Colonic mucosa (tissue), 4 donors: ENCODE measurements at regions not wholly inside any gene's neighbourhood (a gene's known extent, or its start where the extent isn't known, plus 50 kb on each side); places are given as distances from the start of the nearest gene placed in this dataset.
"Not testable (repeated sequence)": the region's sequence is repeated elsewhere in the genome, so short reads cannot be mapped to it uniquely, and the experiment has no call there.

Source experiments
- DNase-seq: peaks from one replicate; pipeline ENCODE4 v3.0.0-alpha.2; 2020
- H3K27ac ChIP-seq: fragments of 200-600 bp; one replicate; pipeline ENCODE4 v1.8.0; 2021
- H3K27me3 ChIP-seq: fragments of 200-600 bp; one replicate; pipeline ENCODE4 v1.8.0; 2021
- H3K36me3 ChIP-seq: fragments of 200-600 bp; one replicate; pipeline ENCODE4 v1.8.0; 2021
- H3K4me1 ChIP-seq: fragments of 200-600 bp; one replicate; pipeline ENCODE4 v1.8.0; 2021; ENCODE audit warnings: mild to moderate bottlenecking
- H3K4me3 ChIP-seq: fragments of 200-600 bp; one replicate; pipeline ENCODE4 v1.8.0; 2021
- H3K9ac ChIP-seq, 2 donors: one replicate each; pipeline ENCODE4 v1.7.0; 2013; ENCODE audit warnings: control low read depth in 2 of 2, low read depth in 2 of 2, low read length in 2 of 2
- H3K9me3 ChIP-seq: fragments of 200-600 bp; one replicate; pipeline ENCODE4 v1.8.0; 2021
- CTCF ChIP-seq: fragments of 200-600 bp; IDR thresholded peaks from one replicate; pipeline ENCODE4 v1.8.0; 2022; ENCODE audit warnings: antibody characterized with exemption, mild to moderate bottlenecking
- intact Hi-C: fragments of 100-400 bp; cut with DNase I; formaldehyde crosslinking; loops from one replicate; pipeline ENCODE4 v1.14.1; 2022
- donor health status: healthy.
- donor health status: DM: no; HTN: no; CAD: no.
- donor health status: DM: no; HTN: no; CAD: no.

- no peak overlapping the region for H3K9ac ChIP-seq
- DNase-seq = no peak
- no peak overlapping the region for H3K4me3 ChIP-seq
- H3K4me1 ChIP-seq = no peaks in the 10 kb centered on the region
- no peaks in the 10 kb centered on the region for H3K36me3 ChIP-seq
- intact Hi-C loops = no loop called here
- H3K9me3 ChIP-seq = no peaks in the 10 kb centered on the region
- H3K27ac ChIP-seq = no peak overlapping the region
- H3K27me3 ChIP-seq = peaks cover 10% of the 10 kb centered on the region
- no peak for TF ChIP-seq CTCF
Measured at GRCh38 chr17:73910206-73910605, 266.0 kb upstream of the SDK2 start.

- H3K9me3 ChIP-seq = peaks cover 6% of the 10 kb centered on the region
- H3K9ac ChIP-seq = no peak overlapping the region
- TF ChIP-seq CTCF = no peak
- H3K36me3 ChIP-seq = no peaks in the 10 kb centered on the region
- intact Hi-C loops = no loop called here
- no peak for DNase-seq
- H3K4me1 ChIP-seq = no peaks in the 10 kb centered on the region
- H3K27me3 ChIP-seq = peaks cover 10% of the 10 kb centered on the region
- no peak overlapping the region for H3K4me3 ChIP-seq
- H3K27ac ChIP-seq = no peak overlapping the region
Measured at GRCh38 chr17:73910821-73911515, 266.7 kb upstream of the SDK2 start.

GRCh38 chr17:73911726-73912372, 267.6 kb upstream of the SDK2 start:
- intact Hi-C loops = no loop called here
- no peak overlapping the region for H3K27ac ChIP-seq

GRCh38 chr17:73912373-73912746, 268.1 kb upstream of the SDK2 start:
- DNase-seq = no peak
- Histone ChIP-seq H3K9ac (no peak overlapping the region), H3K27ac (no peak overlapping the region), H3K27me3 (peaks cover 5% of the 10 kb centered on the region), H3K4me1 (no peaks in the 10 kb centered on the region), H3K4me3 (no peak overlapping the region), H3K36me3 (no peaks in the 10 kb centered on the region), H3K9me3 (peaks cover 6% of the 10 kb centered on the region)
- TF ChIP-seq CTCF = no peak
- intact Hi-C loops = no loop called here

More at GRCh38 chr17:73911726-73912372, 267.6 kb upstream of the SDK2 start:
- no peak for TF ChIP-seq CTCF
- H3K36me3 ChIP-seq = no peaks in the 10 kb centered on the region
- no peak for DNase-seq
- H3K9ac ChIP-seq = no peak overlapping the region
- peaks cover 9% of the 10 kb centered on the region for H3K27me3 ChIP-seq
- H3K9me3 ChIP-seq = peaks cover 6% of the 10 kb centered on the region
- H3K4me1 ChIP-seq = no peaks in the 10 kb centered on the region
- no peak overlapping the region for H3K4me3 ChIP-seq

GRCh38 chr17:73914536-73915274, 270.5 kb upstream of the SDK2 start:
- Histone ChIP-seq H3K27me3 (no peaks in the 10 kb centered on the region), H3K9ac (no peak overlapping the region), H3K9me3 (peaks cover 6% of the 10 kb centered on the region), H3K4me3 (no peak overlapping the region), H3K27ac (no peak overlapping the region), H3K36me3 (no peaks in the 10 kb centered on the region), H3K4me1 (no peaks in the 10 kb centered on the region)
- TF ChIP-seq CTCF = no peak
- no peak for DNase-seq
- intact Hi-C loops = no loop called here

GRCh38 chr17:73919033-73919432, 274.8 kb upstream of the SDK2 start:
- not testable (repeated sequence) for DNase-seq

More at GRCh38 chr17:73919033-73919432, 274.8 kb upstream of the SDK2 start:
- H3K27ac ChIP-seq, H3K4me1 ChIP-seq, H3K36me3 ChIP-seq, H3K9ac ChIP-seq, H3K27me3 ChIP-seq, H3K9me3 ChIP-seq, H3K4me3 ChIP-seq, intact Hi-C loops: not testable (repeated sequence)
